HepG2 (cell line): ENCODE measurements at regions not wholly inside any gene's neighbourhood (a gene's known extent, or its start where the extent isn't known, plus 50 kb on each side); places are given as distances from the start of the nearest gene placed in this dataset.
"Not testable (repeated sequence)": the region's sequence is repeated elsewhere in the genome, so short reads cannot be mapped to it uniquely, and the experiment has no call there.

Source experiments
- ATAC-seq: fragments of 200-7000 bp; cut with Tn5 transposase; 3 replicates; pipeline ENCODE4 v1.9.1; 2020; ENCODE audit warnings: mild to moderate bottlenecking, moderate library complexity
- BruUV-seq: library from RNA; stranded (reverse); fragments of 400-500 nt; replicated peaks from 2 replicates; lab custom pipeline; 2021; lab: Mats Ljungman, UMichigan
- CTCF ChIA-PET: fragments of 300-600 bp; formaldehyde crosslinking; extraction: SDS; loops from one replicate; lab custom pipeline; 2021; ENCODE audit warnings: low total read pairs, inconsistent platforms, low intra/inter-chr PET ratio; lab: Yijun Ruan, JAX
- POLR2A ChIA-PET: fragments of 350-600 bp; sonication (Branson Sonifier 250); formaldehyde crosslinking; loops from one replicate; lab custom pipeline; 2020; ENCODE audit warnings: antibody characterized with exemption, inconsistent platforms; lab: Yijun Ruan, JAX
- DNase-seq: peaks from one replicate; pipeline ENCODE4 v3.0.0-alpha.2; 2015; ENCODE audit warnings: low spot score
- FAIRE-seq: peaks from 3 replicates; lab custom pipeline; 2011; peaks lifted over from hg19 to GRCh38; lab: Jason Lieb, UNC
- H2AFZ ChIP-seq: one replicate; pipeline ENCODE4 v1.6.1; 2011; ENCODE audit warnings: low read length, inconsistent platforms
- H3K27ac ChIP-seq: fragments of 300-600 bp; 3 replicates; pipeline ENCODE4 v1.8.0; 2011; ENCODE audit warnings: mixed run types, mild to moderate bottlenecking, mixed read lengths, low read length, inconsistent platforms; ENCODE audit not compliant: insufficient read depth; ENCODE audit errors: extremely low read length
- H3K27me3 ChIP-seq, 2 experiments: fragments of 200-600 bp in 1 of 2; 2 replicates in 1 of 2; 3 replicates in 1 of 2; pipeline versions ENCODE4 v1.6.0 to v1.8.0; 2011; ENCODE audit warnings: low read length in 2 of 2, mild to moderate bottlenecking in 2 of 2, moderate library complexity in 2 of 2, inconsistent platforms in 1 of 2; ENCODE audit not compliant: insufficient read depth in 2 of 2, control insufficient read depth in 1 of 2
- H3K36me3 ChIP-seq, 2 experiments: fragments of 200-600 bp in 1 of 2; replicated peaks in 1 of 2; 2 replicates in 1 of 2; 3 replicates in 1 of 2; pipeline versions ENCODE4 v1.5.1 to v1.8.0; 2011; ENCODE audit warnings: low read length in 2 of 2, inconsistent platforms in 1 of 2; ENCODE audit not compliant: insufficient read depth in 2 of 2, control insufficient read depth in 1 of 2
- H3K4me1 ChIP-seq: 2 replicates; pipeline ENCODE4 v1.5.1; 2012; ENCODE audit warnings: low read length, inconsistent platforms; ENCODE audit not compliant: insufficient read depth
- H3K4me2 ChIP-seq: 2 replicates; pipeline ENCODE4 v1.6.0; 2011; ENCODE audit warnings: low read depth, low read length, inconsistent platforms
- H3K4me3 ChIP-seq, 3 experiments: fragments of 200-600 bp in 1 of 3; sonication (generic), shearing (Covaris generic) in 1 of 3; replicated peaks in 1 of 3; 2 replicates each; pipeline ENCODE4 v1.5.1; 2011 to 2016; ENCODE audit warnings: low read length in 3 of 3, inconsistent platforms in 2 of 3, low read depth in 2 of 3, mild to moderate bottlenecking in 2 of 3, control low read depth in 1 of 3, mixed read lengths in 1 of 3; ENCODE audit not compliant: insufficient read depth in 1 of 3
- H3K79me2 ChIP-seq: one replicate; pipeline ENCODE4 v1.6.1; 2011; ENCODE audit warnings: low read length, inconsistent platforms; ENCODE audit not compliant: insufficient read depth
- H3K9ac ChIP-seq: 2 replicates; pipeline ENCODE4 v1.6.0; 2011; ENCODE audit warnings: mild to moderate bottlenecking, low read depth, low read length, inconsistent platforms; ENCODE audit not compliant: insufficient read depth
- H3K9me3 ChIP-seq: 2 replicates; pipeline ENCODE4 v1.5.1; 2012; ENCODE audit warnings: mild to moderate bottlenecking, low read length
- H4K20me1 ChIP-seq: 2 replicates; pipeline ENCODE4 v1.6.0; 2011; ENCODE audit warnings: inconsistent platforms, mild to moderate bottlenecking, low read length, moderate library complexity; ENCODE audit not compliant: insufficient read depth
- CREM ChIP-seq, 2 experiments: sonication (generic) in 1 of 2; formaldehyde crosslinking in 1 of 2; IDR thresholded peaks; 2 replicates each; pipeline versions ENCODE4 v1.4.0 to v1.6.1; 2016 to 2020; ENCODE audit warnings: antibody characterized with exemption in 1 of 2, mild to moderate bottlenecking in 1 of 2, missing genetic modification reagents in 1 of 2
- HES4 ChIP-seq: sonication (generic); formaldehyde crosslinking; IDR thresholded peaks from 2 replicates; pipeline ENCODE4 v1.9.0; 2021; ENCODE audit warnings: mild to moderate bottlenecking, missing genetic modification reagents, borderline replicate concordance
- NFE2L1 ChIP-seq: sonication (generic); formaldehyde crosslinking; IDR thresholded peaks from 2 replicates; pipeline ENCODE4 v1.4.0; 2020; ENCODE audit warnings: missing genetic modification reagents, mild to moderate bottlenecking, borderline replicate concordance
- NKX3-1 ChIP-seq: sonication (generic); formaldehyde crosslinking; IDR thresholded peaks from 2 replicates; pipeline ENCODE4 v1.5.0; 2020; ENCODE audit warnings: missing genetic modification reagents
- PHF5A ChIP-seq: IDR thresholded peaks from one replicate; pipeline ENCODE4 v1.6.1; 2018; ENCODE audit warnings: low read depth, missing genetic modification reagents; ENCODE audit not compliant: unreplicated experiment
- RAD21 ChIP-seq: fragments of 450-650 bp; formaldehyde crosslinking; IDR thresholded peaks from 2 replicates; pipeline ENCODE4 v1.5.0; 2020; ENCODE audit warnings: mild to moderate bottlenecking
- ZNF24 ChIP-seq: fragments of 450-650 bp; IDR thresholded peaks from 2 replicates; pipeline ENCODE4 v1.6.1; 2017; ENCODE audit warnings: antibody characterized with exemption, mild to moderate bottlenecking
- ZSCAN29 ChIP-seq: sonication (generic); formaldehyde crosslinking; conservative IDR thresholded peaks from 2 replicates; pipeline ENCODE4 v1.4.0; 2020; ENCODE audit warnings: mild to moderate bottlenecking, missing genetic modification reagents
- WGBS: methylation state at CpG from one replicate; pipeline ENCODE4 v1.1.6; 2017; ENCODE audit warnings: low lambda C conversion rate; 5-methylcytosine and 5-hydroxymethylcytosine counted together
- in situ Hi-C: cut with HindIII; loops from 2 replicates; pipeline ENCODE4 v1.10.0; 2017; ENCODE audit warnings: low pct_unique_long_range_greater_than_20kb; ENCODE audit not compliant: extremely low pct_ligation_motif_present
- intact Hi-C: fragments of 100-400 bp; cut with micrococcal nuclease; formaldehyde crosslinking; loops from one replicate; pipeline ENCODE4 v1.10.0; 2022; ENCODE audit not compliant: unreplicated experiment
- TF ChIP-seq, protein P1 (sequence below): fragments of 450-650 bp; IDR thresholded peaks from 2 replicates; pipeline ENCODE4 v1.6.1; 2017; ENCODE audit warnings: mild to moderate bottlenecking

DNA sequence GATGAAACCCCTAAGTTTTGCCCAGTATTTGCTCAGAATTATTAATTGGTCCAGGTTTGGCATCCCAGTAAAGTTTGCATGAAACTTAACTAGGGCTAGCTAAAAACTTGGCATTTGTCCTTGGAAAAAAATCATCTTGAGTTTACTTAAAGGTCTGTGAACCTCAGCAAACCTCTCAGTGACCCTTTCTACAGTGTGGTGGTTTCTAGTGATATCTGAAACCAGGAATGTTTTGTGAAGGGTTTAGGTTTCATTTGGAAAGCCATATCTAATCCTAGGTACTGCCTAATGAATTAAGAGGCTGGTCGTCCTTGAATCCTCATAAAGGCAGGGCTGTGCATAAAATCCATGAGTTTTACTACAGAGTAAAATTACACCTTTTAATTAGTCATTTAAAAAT is 218.5 kb upstream of the ANKRD50 start:
- POLR2A ChIA-PET: no interaction called here
- Histone ChIP-seq H4K20me1 (no peaks in the 10 kb centered on the region), H3K9ac (no peak overlapping the region), H3K4me3 (no peak overlapping the region), H3K9me3 (no peaks in the 10 kb centered on the region), H3K4me2 (no peak overlapping the region), H3K79me2 (no peaks in the 10 kb centered on the region), H2AFZ (no peak overlapping the region), H3K27me3 (no peaks in the 10 kb centered on the region), H3K27ac (no peak overlapping the region), H3K4me1 (no peaks in the 10 kb centered on the region), H3K36me3 (no peaks in the 10 kb centered on the region)
- in situ Hi-C loops: no loop called here
- 0% methylated on average over 1 of the region's 1 CpG for WGBS
- CTCF ChIA-PET: no interaction called here
- DNase-seq (no peak), ATAC-seq (no peak), FAIRE-seq (no peak)
- intact Hi-C loops: no loop called here
- BruUV-seq: no TSS peak
- TF ChIP-seq ZNF24: no peak
- TF ChIP-seq RAD21 (CRISPR knock-in tag): no peak
- TF ChIP-seq, protein P1, sequence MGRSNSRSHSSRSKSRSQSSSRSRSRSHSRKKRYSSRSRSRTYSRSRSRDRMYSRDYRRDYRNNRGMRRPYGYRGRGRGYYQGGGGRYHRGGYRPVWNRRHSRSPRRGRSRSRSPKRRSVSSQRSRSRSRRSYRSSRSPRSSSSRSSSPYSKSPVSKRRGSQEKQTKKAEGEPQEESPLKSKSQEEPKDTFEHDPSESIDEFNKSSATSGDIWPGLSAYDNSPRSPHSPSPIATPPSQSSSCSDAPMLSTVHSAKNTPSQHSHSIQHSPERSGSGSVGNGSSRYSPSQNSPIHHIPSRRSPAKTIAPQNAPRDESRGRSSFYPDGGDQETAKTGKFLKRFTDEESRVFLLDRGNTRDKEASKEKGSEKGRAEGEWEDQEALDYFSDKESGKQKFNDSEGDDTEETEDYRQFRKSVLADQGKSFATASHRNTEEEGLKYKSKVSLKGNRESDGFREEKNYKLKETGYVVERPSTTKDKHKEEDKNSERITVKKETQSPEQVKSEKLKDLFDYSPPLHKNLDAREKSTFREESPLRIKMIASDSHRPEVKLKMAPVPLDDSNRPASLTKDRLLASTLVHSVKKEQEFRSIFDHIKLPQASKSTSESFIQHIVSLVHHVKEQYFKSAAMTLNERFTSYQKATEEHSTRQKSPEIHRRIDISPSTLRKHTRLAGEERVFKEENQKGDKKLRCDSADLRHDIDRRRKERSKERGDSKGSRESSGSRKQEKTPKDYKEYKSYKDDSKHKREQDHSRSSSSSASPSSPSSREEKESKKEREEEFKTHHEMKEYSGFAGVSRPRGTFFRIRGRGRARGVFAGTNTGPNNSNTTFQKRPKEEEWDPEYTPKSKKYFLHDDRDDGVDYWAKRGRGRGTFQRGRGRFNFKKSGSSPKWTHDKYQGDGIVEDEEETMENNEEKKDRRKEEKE: no peak
- TF ChIP-seq ZSCAN29 (CRISPR knock-in tag): no peak
- TF ChIP-seq PHF5A: no peak
- no peak for TF ChIP-seq HES4 (CRISPR knock-in tag)
- no peak for TF ChIP-seq CREM (IDR thresholded peaks at IDR 0.05)
- TF ChIP-seq CREM (CRISPR knock-in tag; IDR thresholded peaks at IDR 0.05): no peak
- TF ChIP-seq NFE2L1 (CRISPR knock-in tag): no peak
- TF ChIP-seq NKX3-1 (CRISPR knock-in tag): no peak

DNA sequence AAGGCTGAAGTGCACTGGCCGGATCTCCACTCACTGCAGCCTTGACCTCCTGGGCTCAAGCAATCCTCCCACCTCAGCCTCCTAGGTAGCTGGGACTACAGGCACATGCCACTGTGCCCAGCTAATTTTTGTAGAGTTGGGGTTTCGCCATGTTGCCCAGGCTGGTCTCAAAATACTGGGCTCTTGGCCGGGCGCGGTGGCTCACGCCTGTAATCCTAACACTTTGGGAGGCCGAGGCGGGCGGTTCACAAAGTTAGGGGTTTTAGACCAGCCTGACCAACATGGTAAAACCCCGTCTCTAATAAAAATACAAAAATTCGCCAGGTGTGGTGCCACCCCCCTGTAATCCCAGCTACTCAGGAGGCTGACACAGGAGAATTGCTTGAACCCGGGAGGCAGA is 210.2 kb upstream of the ANKRD50 start:
- WGBS: 63% methylated on average over 12 of the region's 12 CpGs
- POLR2A ChIA-PET, H3K27ac ChIP-seq, FAIRE-seq, H3K9me3 ChIP-seq, in situ Hi-C loops, H3K4me1 ChIP-seq, CTCF ChIA-PET, H3K36me3 ChIP-seq, H2AFZ ChIP-seq, BruUV-seq, H3K27me3 ChIP-seq, H4K20me1 ChIP-seq, ATAC-seq, H3K4me3 ChIP-seq, H3K79me2 ChIP-seq, DNase-seq, H3K9ac ChIP-seq, H3K4me2 ChIP-seq, intact Hi-C loops: not testable (repeated sequence)
